Muscle layer of colon (tissue), 2 donors: ENCODE measurements at regions not wholly inside any gene's neighbourhood (a gene's known extent, or its start where the extent isn't known, plus 50 kb on each side); places are given as distances from the start of the nearest gene placed in this dataset.

Experiments
- H3K27ac ChIP-seq: one replicate; pipeline ENCODE4 v1.7.0; 2013; ENCODE audit warnings: low read depth, mild to moderate bottlenecking, low read length, moderate library complexity
- H3K27me3 ChIP-seq, 2 donors: one replicate each; pipeline ENCODE4 v1.7.0; 2013; ENCODE audit warnings: low read length in 2 of 2, mild to moderate bottlenecking in 2 of 2; ENCODE audit not compliant: insufficient read depth in 2 of 2, control insufficient read depth in 1 of 2
- H3K36me3 ChIP-seq: one replicate; pipeline ENCODE4 v1.7.0; 2013; ENCODE audit warnings: mild to moderate bottlenecking, low read length; ENCODE audit not compliant: insufficient read depth
- H3K4me1 ChIP-seq: one replicate; pipeline ENCODE4 v1.7.0; 2013; ENCODE audit warnings: mild to moderate bottlenecking, low read length; ENCODE audit not compliant: insufficient read depth
- H3K4me3 ChIP-seq, 2 donors: one replicate each; pipeline ENCODE4 v1.7.0; 2013; ENCODE audit warnings: low read length in 2 of 2, low read depth in 1 of 2, mild to moderate bottlenecking in 1 of 2, moderate library complexity in 1 of 2
- H3K9ac ChIP-seq: one replicate; pipeline ENCODE4 v1.7.0; 2013; ENCODE audit warnings: low read length
- H3K9me3 ChIP-seq: one replicate; pipeline ENCODE4 v1.7.0; 2013; ENCODE audit warnings: mild to moderate bottlenecking, low read length
- donor health status: abdominal sarcoma.
- donor health status: Adenocarcinoma of cecum.

- no peak overlapping the region for H3K4me3 ChIP-seq
- peaks cover 8% of the 10 kb centered on the region for H3K4me1 ChIP-seq
- H3K27ac ChIP-seq: no peak overlapping the region
- H3K36me3 ChIP-seq: no peaks in the 10 kb centered on the region
- no peaks in the 10 kb centered on the region for H3K9me3 ChIP-seq
- no peaks in the 10 kb centered on the region for H3K27me3 ChIP-seq
- no peak overlapping the region for H3K9ac ChIP-seq
Observed at GRCh38 chr4:99763635-99764101, 53.0 kb upstream of the DAPP1 start.

- Histone ChIP-seq H3K36me3 (no peaks in the 10 kb centered on the region), H3K9me3 (no peaks in the 10 kb centered on the region), H3K27me3 (no peaks in the 10 kb centered on the region), H3K9ac (no peak overlapping the region), H3K27ac (no peak overlapping the region), H3K4me3 (no peak overlapping the region), H3K4me1 (peaks cover 8% of the 10 kb centered on the region)
Observed at GRCh38 chr4:99762728-99763127, 53.9 kb upstream of the DAPP1 start.

- no peaks in the 10 kb centered on the region for H3K36me3 ChIP-seq
- no peak overlapping the region for H3K4me3 ChIP-seq
- H3K27ac ChIP-seq: no peak overlapping the region
- no peaks in the 10 kb centered on the region for H3K27me3 ChIP-seq
- no peak overlapping the region for H3K9ac ChIP-seq
- H3K9me3 ChIP-seq: no peaks in the 10 kb centered on the region
- H3K4me1 ChIP-seq: peaks cover 8% of the 10 kb centered on the region
Observed at GRCh38 chr4:99759988-99760387, 56.6 kb upstream of the DAPP1 start.

GRCh38 chr4:99759346-99759984, 57.2 kb upstream of the DAPP1 start:
- H3K9me3 ChIP-seq: no peaks in the 10 kb centered on the region
- no peak overlapping the region for H3K4me3 ChIP-seq
- H3K27me3 ChIP-seq: no peaks in the 10 kb centered on the region
- no peak overlapping the region for H3K9ac ChIP-seq
- H3K4me1 ChIP-seq: peaks cover 8% of the 10 kb centered on the region
- no peak overlapping the region for H3K27ac ChIP-seq
- H3K36me3 ChIP-seq: no peaks in the 10 kb centered on the region

GRCh38 chr4:99755223-99755944, 61.2 kb upstream of the DAPP1 start:
- H3K36me3 ChIP-seq: no peaks in the 10 kb centered on the region
- H3K4me3 ChIP-seq: no peak overlapping the region
- H3K9ac ChIP-seq: no peak overlapping the region
- no peaks in the 10 kb centered on the region for H3K27me3 ChIP-seq
- H3K4me1 ChIP-seq: no peaks in the 10 kb centered on the region
- H3K9me3 ChIP-seq: no peaks in the 10 kb centered on the region
- no peak overlapping the region for H3K27ac ChIP-seq

GRCh38 chr4:99754756-99755155, 61.9 kb upstream of the DAPP1 start:
- Histone ChIP-seq H3K4me1 (no peaks in the 10 kb centered on the region), H3K4me3 (no peak overlapping the region), H3K27me3 (no peaks in the 10 kb centered on the region), H3K36me3 (no peaks in the 10 kb centered on the region), H3K9me3 (no peaks in the 10 kb centered on the region), H3K9ac (no peak overlapping the region), H3K27ac (no peak overlapping the region)

- Histone ChIP-seq H3K9ac (no peak overlapping the region), H3K36me3 (no peaks in the 10 kb centered on the region), H3K27ac (no peak overlapping the region), H3K9me3 (no peaks in the 10 kb centered on the region), H3K27me3 (no peaks in the 10 kb centered on the region), H3K4me3 (no peak overlapping the region), H3K4me1 (no peaks in the 10 kb centered on the region)
Observed at GRCh38 chr4:99753931-99754330, 62.7 kb upstream of the DAPP1 start.

GRCh38 chr4:99749445-99750391, 66.9 kb upstream of the DAPP1 start:
- no peaks in the 10 kb centered on the region for H3K36me3 ChIP-seq
- no peaks in the 10 kb centered on the region for H3K9me3 ChIP-seq
- H3K27ac ChIP-seq: no peak overlapping the region
- no peaks in the 10 kb centered on the region for H3K27me3 ChIP-seq
- H3K9ac ChIP-seq: no peak overlapping the region
- no peaks in the 10 kb centered on the region for H3K4me1 ChIP-seq
- no peak overlapping the region for H3K4me3 ChIP-seq

- Histone ChIP-seq H3K4me1 (no peaks in the 10 kb centered on the region), H3K36me3 (no peaks in the 10 kb centered on the region), H3K4me3 (no peak overlapping the region), H3K9me3 (no peaks in the 10 kb centered on the region), H3K27ac (no peak overlapping the region), H3K9ac (no peak overlapping the region), H3K27me3 (no peaks in the 10 kb centered on the region)
Observed at GRCh38 chr4:99746443-99746842, 70.2 kb upstream of the DAPP1 start.

GRCh38 chr4:99736846-99737245, 79.2 kb upstream of the C4orf54 start:
- H3K4me3 ChIP-seq: no peak overlapping the region
- H3K27ac ChIP-seq: no peak overlapping the region

GRCh38 chr4:99735822-99736221, 78.2 kb upstream of the C4orf54 start:
- Histone ChIP-seq H3K27me3 (no peaks in the 10 kb centered on the region), H3K36me3 (no peaks in the 10 kb centered on the region), H3K9me3 (no peaks in the 10 kb centered on the region), H3K4me3 (no peak overlapping the region), H3K9ac (no peak overlapping the region), H3K4me1 (no peaks in the 10 kb centered on the region), H3K27ac (no peak overlapping the region)

More at GRCh38 chr4:99736846-99737245, 79.2 kb upstream of the C4orf54 start:
- no peak overlapping the region for H3K9ac ChIP-seq
- no peaks in the 10 kb centered on the region for H3K4me1 ChIP-seq
- H3K27me3 ChIP-seq: no peaks in the 10 kb centered on the region
- H3K36me3 ChIP-seq: no peaks in the 10 kb centered on the region
- no peaks in the 10 kb centered on the region for H3K9me3 ChIP-seq
